ENCODE measurements at regions not wholly inside any gene's neighbourhood (a gene's known extent, or its start where the extent isn't known, plus 50 kb on each side); places are given as distances from the start of the nearest gene placed in this dataset.

- TF ChIP-seq CTCF (IDR thresholded peaks at IDR 0.05; ENCODE audit: control extremely low read depth in 1 of 3, insufficient read depth in 1 of 3, low read depth in 1 of 3, low read length in 3 of 3) (no peak), SP1 (IDR thresholded peaks at IDR 0.05; ENCODE audit: low read depth, low read length) (no peak), CHD7 (IDR thresholded peaks at IDR 0.05; ENCODE audit: insufficient replicate concordance, low read length) (no peak), TEAD4 (IDR thresholded peaks at IDR 0.05; ENCODE audit: low read depth, low read length) (no peak)
Observed at GRCh38 chr15:45747426-45747825, 112.6 kb downstream of the SQOR start (continued).

Measured in H1 (cell line).